A549 (cell line): ENCODE measurements at regions not wholly inside any gene's neighbourhood (a gene's known extent, or its start where the extent isn't known, plus 50 kb on each side); places are given as distances from the start of the nearest gene placed in this dataset.

Experiments used
- ATAC-seq, 2 experiments: fragments of 200-7000 bp in 1 of 2; fragments of >200 bp in 1 of 2; cut with Nextera tagmentation in 1 of 2; cut with Tn5 transposase in 1 of 2; 3 replicates each; pipeline versions ENCODE4 v1.8.0 to v1.9.1; 2018 to 2020; ENCODE audit warnings: mild to moderate bottlenecking in 1 of 2, moderate library complexity in 1 of 2
- CTCF ChIA-PET: fragments of 300-600 bp; sonication (Branson Sonifier 250); formaldehyde crosslinking; extraction: SDS; loops from one replicate; lab custom pipeline; 2021; ENCODE audit warnings: antibody characterized with exemption, inconsistent platforms; lab: Yijun Ruan, JAX
- POLR2A ChIA-PET: fragments of 350-600 bp; formaldehyde crosslinking; extraction: SDS; loops from one replicate; lab custom pipeline; 2021; ENCODE audit warnings: antibody characterized with exemption, inconsistent platforms; lab: Yijun Ruan, JAX
- DNase-seq, 2 experiments: peaks; one replicate each; pipeline versions ENCODE4 v3.0.0 to v3.0.0-alpha.2; 2011 to 2016; ENCODE audit warnings: low read depth in 1 of 2, low spot score in 1 of 2
- FAIRE-seq: peaks from 2 replicates; lab custom pipeline; 2011; peaks lifted over from hg19 to GRCh38; lab: Jason Lieb, UNC
- H3K27ac ChIP-seq, 2 experiments: fragments of >200 bp; sonication (Bioruptor Twin); formaldehyde crosslinking; 3 replicates each; pipeline ENCODE4 v1.5.1; 2016 to 2017
- H3K4me1 ChIP-seq: fragments of >200 bp; sonication (Bioruptor Twin); formaldehyde crosslinking; 3 replicates; pipeline ENCODE4 v1.6.1; 2016
- H3K4me2 ChIP-seq: fragments of >200 bp; sonication (Bioruptor Twin); formaldehyde crosslinking; 3 replicates; pipeline ENCODE4 v1.6.1; 2016
- H3K4me3 ChIP-seq: fragments of >200 bp; sonication (Bioruptor Twin); formaldehyde crosslinking; 3 replicates; pipeline ENCODE4 v1.5.1; 2016
- H3K9me3 ChIP-seq: fragments of >200 bp; sonication (Bioruptor Twin); formaldehyde crosslinking; 3 replicates; pipeline ENCODE4 v1.6.1; 2016
- ATOH8 ChIP-seq: fragments of 250-450 bp; sonication (Bioruptor Pico); IDR thresholded peaks from 2 replicates; pipeline ENCODE4 v1.5.0; 2020; ENCODE audit warnings: low read depth, mild to moderate bottlenecking, moderate library complexity
- CBX8 ChIP-seq: fragments of 200-600 bp; sonication (generic); IDR thresholded peaks from 2 replicates; pipeline ENCODE4 v1.6.1; 2016
- CHD2 ChIP-seq: fragments of 150-350 bp; IDR thresholded peaks from 2 replicates; pipeline ENCODE4 v1.6.1; 2014; ENCODE audit warnings: low read length; ENCODE audit not compliant: partially characterized antibody
- CHD4 ChIP-seq: fragments of 200-600 bp; sonication (generic); IDR thresholded peaks from 2 replicates; pipeline ENCODE4 v1.6.1; 2016; ENCODE audit warnings: antibody characterized with exemption, mild to moderate bottlenecking, borderline replicate concordance
- CTCF ChIP-seq: fragments of >200 bp; sonication (Bioruptor Twin); formaldehyde crosslinking; IDR thresholded peaks from 3 replicates; pipeline ENCODE4 v1.5.1; 2016
- E2F6 ChIP-seq: IDR thresholded peaks from 2 replicates; pipeline ENCODE4 v1.6.1; 2012; ENCODE audit warnings: low read depth, borderline replicate concordance
- EHF ChIP-seq: fragments of 250-450 bp; sonication (Bioruptor Pico); IDR thresholded peaks from 2 replicates; pipeline ENCODE4 v1.5.0; 2020; ENCODE audit warnings: mild to moderate bottlenecking
- ELK1 ChIP-seq: fragments of 150-350 bp; IDR thresholded peaks from 2 replicates; pipeline ENCODE4 v1.6.1; 2014; ENCODE audit warnings: low read depth, mild to moderate bottlenecking, low read length
- HES2 ChIP-seq: fragments of >200 bp; sonication (Bioruptor Twin); formaldehyde crosslinking; IDR thresholded peaks from 2 replicates; pipeline ENCODE4 v1.6.1; 2016
- HEYL ChIP-seq: fragments of 250-450 bp; sonication (Bioruptor Pico); IDR thresholded peaks from 2 replicates; pipeline ENCODE4 v1.8.0; 2021; ENCODE audit warnings: mild to moderate bottlenecking, moderate library complexity
- HMGXB4 ChIP-seq: fragments of 250-450 bp; sonication (Bioruptor Pico); IDR thresholded peaks from 2 replicates; pipeline ENCODE4 v1.5.0; 2021; ENCODE audit warnings: mild to moderate bottlenecking, moderate library complexity, borderline replicate concordance
- JUN ChIP-seq, 2 experiments: fragments of >200 bp; sonication (Bioruptor Twin); formaldehyde crosslinking; IDR thresholded peaks; 2 replicates in 1 of 2; 3 replicates in 1 of 2; pipeline ENCODE4 v1.6.1; 2016 to 2017
- KDM5A ChIP-seq: fragments of 200-600 bp; sonication (generic); IDR thresholded peaks from 2 replicates; pipeline ENCODE4 v1.6.1; 2016; ENCODE audit warnings: antibody characterized with exemption, mild to moderate bottlenecking
- MAX ChIP-seq: IDR thresholded peaks from 2 replicates; pipeline ENCODE4 v1.6.1; 2012
- MAZ ChIP-seq: fragments of 150-350 bp; IDR thresholded peaks from 2 replicates; pipeline ENCODE4 v1.6.1; 2014; ENCODE audit warnings: antibody characterized with exemption, low read depth, low read length, borderline replicate concordance
- NFE2L2 ChIP-seq: fragments of 150-350 bp; conservative IDR thresholded peaks from 2 replicates; pipeline ENCODE4 v1.6.1; 2014; ENCODE audit warnings: low read length
- NR3C1 ChIP-seq: fragments of >200 bp; sonication (Bioruptor Twin); formaldehyde crosslinking; IDR thresholded peaks from 3 replicates; pipeline ENCODE4 v1.6.1; 2017
- PHF8 ChIP-seq: fragments of 200-600 bp; sonication (generic); IDR thresholded peaks from 2 replicates; pipeline ENCODE4 v1.6.1; 2016; ENCODE audit warnings: low read depth, mild to moderate bottlenecking, antibody characterized with exemption, moderate library complexity, borderline replicate concordance
- POLR2A ChIP-seq: IDR thresholded peaks from 2 replicates; pipeline ENCODE4 v1.6.1; 2012; ENCODE audit warnings: mild to moderate bottlenecking, low read length
- POLR2AphosphoS2 ChIP-seq: conservative IDR thresholded peaks from 2 replicates; pipeline ENCODE4 v1.6.1; 2012; ENCODE audit warnings: low read length, improper control_type of control experiment, inconsistent platforms
- RCOR1 ChIP-seq: fragments of 150-350 bp; IDR thresholded peaks from 2 replicates; pipeline ENCODE4 v1.6.1; 2014; ENCODE audit warnings: antibody characterized with exemption, low read length, low read depth
- RFX5 ChIP-seq: fragments of 450-650 bp; IDR thresholded peaks from 2 replicates; pipeline ENCODE4 v1.7.1; 2014; ENCODE audit warnings: antibody characterized with exemption, mild to moderate bottlenecking, moderate library complexity
- RNF2 ChIP-seq: fragments of 200-600 bp; sonication (generic); IDR thresholded peaks from 2 replicates; pipeline ENCODE4 v1.6.1; 2016; ENCODE audit warnings: low read depth, mild to moderate bottlenecking, antibody characterized with exemption, moderate library complexity, borderline replicate concordance
- SREBF2 ChIP-seq: fragments of 450-650 bp; IDR thresholded peaks from 2 replicates; pipeline ENCODE4 v1.6.1; 2014; ENCODE audit warnings: mild to moderate bottlenecking, moderate library complexity
- TP53 ChIP-seq: fragments of 250-450 bp; sonication (Bioruptor Pico); IDR thresholded peaks from 2 replicates; pipeline ENCODE4 v1.5.0; 2021; ENCODE audit warnings: mild to moderate bottlenecking, moderate library complexity
- USF2 ChIP-seq: fragments of 450-650 bp; IDR thresholded peaks from 2 replicates; pipeline ENCODE4 v1.6.1; 2014; ENCODE audit warnings: antibody characterized with exemption
- ZNF302 ChIP-seq: fragments of 250-450 bp; sonication (Bioruptor Pico); IDR thresholded peaks from 2 replicates; pipeline ENCODE4 v1.9.0; 2021; ENCODE audit warnings: inconsistent platforms, mild to moderate bottlenecking, moderate library complexity
- ZSCAN20 ChIP-seq: fragments of 250-450 bp; sonication (Bioruptor Pico); IDR thresholded peaks from 2 replicates; pipeline ENCODE4 v1.8.0; 2022; ENCODE audit warnings: mild to moderate bottlenecking, moderate library complexity
- WGBS: methylation state at CpG from one replicate; pipeline ENCODE4 v1.1.6; 2017; ENCODE audit errors: missing lambda C conversion rate; 5-methylcytosine and 5-hydroxymethylcytosine counted together

GRCh38 chr2:212900715-212901114 is 250.7 kb downstream of the IKZF2 start (continued):
- TF ChIP-seq ELK1 = no peak

GRCh38 chr2:212898011-212898410 is 253.4 kb downstream of the IKZF2 start:
- Histone ChIP-seq H3K4me1 (no peaks in the 10 kb centered on the region), H3K4me3 (no peak overlapping the region), H3K27ac (no peak overlapping the region), H3K4me2 (no peak overlapping the region), H3K9me3 (no peaks in the 10 kb centered on the region)
- no peak for ATAC-seq
- ChIA-PET CTCF (no interaction called here), POLR2A (no interaction called here)
- TF ChIP-seq POLR2AphosphoS2 (no peak), POLR2A (no peak), CHD4 (no peak), PHF8 (no peak), RFX5 (no peak), HEYL (CRISPR knock-in tag) (no peak), EHF (CRISPR knock-in tag) (no peak), RCOR1 (no peak), ZNF302 (CRISPR knock-in tag) (no peak), ZSCAN20 (CRISPR knock-in tag) (no peak), HMGXB4 (CRISPR knock-in tag) (no peak), NR3C1 (no peak), ATOH8 (CRISPR knock-in tag) (no peak), JUN (IDR thresholded peaks at IDR 0.05) (no peak), CHD2 (no peak), USF2 (no peak), KDM5A (no peak), RNF2 (no peak)
- FAIRE-seq = no peak
- DNase-seq = no peak
- WGBS = 49% methylated on average over 3 of the region's 3 CpGs

GRCh38 chr2:212897296-212897695 is 254.1 kb downstream of the IKZF2 start:
- no peak overlapping the region for H3K4me2 ChIP-seq
- CTCF ChIA-PET = no interaction called here
- FAIRE-seq (no peak), DNase-seq (no peak), ATAC-seq (no peak)
- no peaks in the 10 kb centered on the region for H3K4me1 ChIP-seq
- H3K9me3 ChIP-seq = no peaks in the 10 kb centered on the region
- H3K27ac ChIP-seq = no peak overlapping the region
- POLR2A ChIA-PET = no interaction called here
- 34% methylated on average over 1 of the region's 1 CpG for WGBS
- no peak overlapping the region for H3K4me3 ChIP-seq
- TF ChIP-seq RCOR1 = no peak
- no peak for TF ChIP-seq CBX8
- TF ChIP-seq NFE2L2 = no peak
- TF ChIP-seq MAX = no peak
- no peak for TF ChIP-seq POLR2AphosphoS2
- no peak for TF ChIP-seq E2F6
- TF ChIP-seq ELK1 = no peak
- TF ChIP-seq MAZ = no peak
- no peak for TF ChIP-seq SREBF2
- no peak for TF ChIP-seq HES2
- no peak for TF ChIP-seq RFX5
- TF ChIP-seq ZNF302 (CRISPR knock-in tag) = no peak
- TF ChIP-seq TP53 (CRISPR knock-in tag) = no peak
- no peak for TF ChIP-seq CTCF
- TF ChIP-seq POLR2A = no peak
- TF ChIP-seq CHD4 = no peak
